ENCODE measurements at regions not wholly inside any gene's neighbourhood (a gene's known extent, or its start where the extent isn't known, plus 50 kb on each side); places are given as distances from the start of the nearest gene placed in this dataset.

- TF ChIP-seq POLR2AphosphoS5 (IDR thresholded peaks at IDR 0.05; ENCODE audit: insufficient read depth, low read depth, low read length): no peak
- no peak for TF ChIP-seq FOS (IDR thresholded peaks at IDR 0.05; ENCODE audit: borderline replicate concordance, insufficient read depth, low read length)
- no peak for TF ChIP-seq CTCF (IDR thresholded peaks at IDR 0.05; ENCODE audit: extremely low read depth in 1 of 2, insufficient read depth in 1 of 2, low read depth in 1 of 2, low read length in 2 of 2)
- TF ChIP-seq GATA2 (IDR thresholded peaks at IDR 0.05; ENCODE audit: insufficient read depth, insufficient read length, low read depth, low read length): no peak
- TF ChIP-seq MAX (IDR thresholded peaks at IDR 0.05; ENCODE audit: insufficient read depth, insufficient read length): no peak
- no peak for TF ChIP-seq EZH2 (IDR thresholded peaks at IDR 0.05; ENCODE audit: borderline replicate concordance, low read depth, low read length, severe bottlenecking)
These were observed 613.8 kb upstream of the TENM4 start for GRCh38 chr11:80054582-80055165.
